Testis (tissue), 2 donors: ENCODE measurements at regions not wholly inside any gene's neighbourhood (a gene's known extent, or its start where the extent isn't known, plus 50 kb on each side); places are given as distances from the start of the nearest gene placed in this dataset.

Experiments
- POLR2A ChIP-seq: fragments of 450-650 bp; IDR thresholded peaks from one replicate; pipeline ENCODE4 v1.6.1; 2017; ENCODE audit warnings: antibody characterized with exemption, mild to moderate bottlenecking, moderate library complexity
- TF ChIP-seq, protein P1 (sequence below), 3 experiments: fragments of 450-650 bp in 2 of 3; fragments of 200-600 bp in 1 of 3; sonication (generic) in 1 of 3; IDR thresholded peaks; one replicate each; pipeline ENCODE4 v1.5.1; 2016 to 2019; ENCODE audit warnings: antibody characterized with exemption in 3 of 3, mild to moderate bottlenecking in 2 of 3, moderate library complexity in 1 of 3

DNA sequence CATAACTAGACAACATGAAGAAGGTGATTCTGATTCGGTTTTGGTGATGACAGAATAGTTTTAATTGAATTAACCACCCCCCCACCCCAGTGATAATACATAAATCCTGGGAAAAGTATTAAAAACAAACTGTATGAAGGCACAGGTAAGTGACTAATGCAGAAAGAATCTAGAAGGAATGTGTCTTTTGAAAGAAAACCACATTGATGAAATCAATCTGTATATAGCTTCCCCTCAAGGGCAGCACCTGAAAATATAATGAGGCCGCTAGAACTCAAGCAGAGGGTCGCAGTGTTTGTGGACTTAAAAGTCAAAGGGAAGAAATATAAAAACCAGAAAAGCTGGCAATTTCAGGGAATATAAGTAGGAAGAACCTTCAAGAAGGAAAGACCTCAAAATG, 580.5 kb upstream of the CHORDC1 start:
- TF ChIP-seq POLR2A = no peak
- TF ChIP-seq, protein P1, sequence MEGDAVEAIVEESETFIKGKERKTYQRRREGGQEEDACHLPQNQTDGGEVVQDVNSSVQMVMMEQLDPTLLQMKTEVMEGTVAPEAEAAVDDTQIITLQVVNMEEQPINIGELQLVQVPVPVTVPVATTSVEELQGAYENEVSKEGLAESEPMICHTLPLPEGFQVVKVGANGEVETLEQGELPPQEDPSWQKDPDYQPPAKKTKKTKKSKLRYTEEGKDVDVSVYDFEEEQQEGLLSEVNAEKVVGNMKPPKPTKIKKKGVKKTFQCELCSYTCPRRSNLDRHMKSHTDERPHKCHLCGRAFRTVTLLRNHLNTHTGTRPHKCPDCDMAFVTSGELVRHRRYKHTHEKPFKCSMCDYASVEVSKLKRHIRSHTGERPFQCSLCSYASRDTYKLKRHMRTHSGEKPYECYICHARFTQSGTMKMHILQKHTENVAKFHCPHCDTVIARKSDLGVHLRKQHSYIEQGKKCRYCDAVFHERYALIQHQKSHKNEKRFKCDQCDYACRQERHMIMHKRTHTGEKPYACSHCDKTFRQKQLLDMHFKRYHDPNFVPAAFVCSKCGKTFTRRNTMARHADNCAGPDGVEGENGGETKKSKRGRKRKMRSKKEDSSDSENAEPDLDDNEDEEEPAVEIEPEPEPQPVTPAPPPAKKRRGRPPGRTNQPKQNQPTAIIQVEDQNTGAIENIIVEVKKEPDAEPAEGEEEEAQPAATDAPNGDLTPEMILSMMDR (IDR thresholded peaks at IDR 0.05) = no peak
